IMR-90 (cell line): ENCODE measurements at regions not wholly inside any gene's neighbourhood (a gene's known extent, or its start where the extent isn't known, plus 50 kb on each side); places are given as distances from the start of the nearest gene placed in this dataset.

ENCODE experiments used
- ATAC-seq: fragments of 200-7000 bp; cut with Tn5 transposase; 2 replicates; pipeline ENCODE4 v1.9.1; 2020; ENCODE audit warnings: low read depth, mild to moderate bottlenecking, moderate library complexity
- BruUV-seq: library from RNA; stranded (reverse); fragments of 400-500 nt; replicated peaks from 2 replicates; lab custom pipeline; 2021; lab: Mats Ljungman, UMichigan
- CTCF ChIA-PET: fragments of 300-600 bp; formaldehyde crosslinking; extraction: SDS; loops from one replicate; lab custom pipeline; 2021; ENCODE audit warnings: antibody characterized with exemption; lab: Yijun Ruan, JAX
- POLR2A ChIA-PET: fragments of 300-600 bp; sonication (Branson Sonifier 250); formaldehyde crosslinking; loops from one replicate; lab custom pipeline; 2022; ENCODE audit warnings: antibody characterized with exemption; ENCODE audit not compliant: unreplicated experiment; lab: Charles Lee
- DNase-seq: peaks from one replicate; pipeline ENCODE4 v3.0.0; 2013
- H2AFZ ChIP-seq: replicated peaks from 2 replicates; pipeline ENCODE3; 2013; ENCODE audit warnings: low read length, mild to moderate bottlenecking; ENCODE audit not compliant: poor library complexity
- H2AK5ac ChIP-seq: 2 replicates; pipeline ENCODE4 v1.6.1; 2013; ENCODE audit warnings: low read depth, low read length, inconsistent platforms
- H2AK9ac ChIP-seq: replicated peaks from 2 replicates; pipeline ENCODE3; 2013; ENCODE audit warnings: mild to moderate bottlenecking, low read depth, low read length, moderate library complexity; ENCODE audit not compliant: poor library complexity
- H2BK120ac ChIP-seq: 2 replicates; pipeline ENCODE4 v1.6.1; 2013; ENCODE audit warnings: low read depth, low read length, inconsistent platforms
- H2BK15ac ChIP-seq: 3 replicates; pipeline ENCODE4 v1.6.1; 2013; ENCODE audit warnings: low read depth, low read length, inconsistent platforms
- H2BK20ac ChIP-seq: 2 replicates; pipeline ENCODE4 v1.6.1; 2013; ENCODE audit warnings: low read depth, mild to moderate bottlenecking, inconsistent platforms, low read length, moderate library complexity
- H2BK5ac ChIP-seq: 2 replicates; pipeline ENCODE4 v1.6.1; 2013; ENCODE audit warnings: mild to moderate bottlenecking, low read depth, low read length, inconsistent platforms; ENCODE audit not compliant: poor library complexity, severe bottlenecking
- H3K14ac ChIP-seq: replicated peaks from 2 replicates; pipeline ENCODE4 v1.6.1; 2013; ENCODE audit warnings: low read depth, low read length, inconsistent platforms
- H3K18ac ChIP-seq: 2 replicates; pipeline ENCODE4 v1.6.1; 2013; ENCODE audit warnings: low read depth, low read length, control low read depth
- H3K23ac ChIP-seq: 2 replicates; pipeline ENCODE4 v1.6.1; 2013; ENCODE audit warnings: low read depth, low read length, inconsistent platforms
- H3K27ac ChIP-seq: 2 replicates; pipeline ENCODE4 v1.5.1; 2013; ENCODE audit warnings: mild to moderate bottlenecking, control low read depth, low read length; ENCODE audit not compliant: insufficient read depth
- H3K27me3 ChIP-seq: 2 replicates; pipeline ENCODE4 v1.6.1; 2013; ENCODE audit warnings: low read length; ENCODE audit not compliant: control insufficient read depth, insufficient read depth
- H3K36me3 ChIP-seq: 2 replicates; pipeline ENCODE4 v1.6.1; 2013; ENCODE audit warnings: low read length, mixed read lengths; ENCODE audit not compliant: control insufficient read depth, insufficient read depth
- H3K4ac ChIP-seq: 2 replicates; pipeline ENCODE4 v1.6.1; 2013; ENCODE audit warnings: low read depth, low read length, inconsistent platforms
- H3K4me1 ChIP-seq: 2 replicates; pipeline ENCODE4 v1.6.1; 2013; ENCODE audit warnings: low read length, mixed read lengths; ENCODE audit not compliant: control insufficient read depth, insufficient read depth
- H3K4me2 ChIP-seq: 2 replicates; pipeline ENCODE4 v1.6.1; 2013; ENCODE audit warnings: low read depth, mild to moderate bottlenecking, control low read depth, low read length, moderate library complexity
- H3K4me3 ChIP-seq: 2 replicates; pipeline ENCODE4 v1.5.1; 2013; ENCODE audit warnings: low read depth, mild to moderate bottlenecking, control low read depth, low read length, moderate library complexity; ENCODE audit not compliant: insufficient read depth
- H3K56ac ChIP-seq: 2 replicates; pipeline ENCODE4 v1.6.1; 2013; ENCODE audit warnings: low read length, inconsistent platforms; ENCODE audit not compliant: insufficient read depth; ENCODE audit errors: extremely low read depth
- H3K79me1 ChIP-seq, 2 experiments: 2 replicates each; pipeline ENCODE4 v1.6.1; 2013; ENCODE audit warnings: low read length in 2 of 2, inconsistent platforms in 1 of 2, low read depth in 1 of 2
- H3K9ac ChIP-seq: 2 replicates; pipeline ENCODE4 v1.6.1; 2013; ENCODE audit warnings: low read depth, low read length, control low read depth
- H3K9me1 ChIP-seq: 2 replicates; pipeline ENCODE4 v1.6.1; 2013; ENCODE audit warnings: low read length, inconsistent platforms; ENCODE audit not compliant: insufficient read depth
- H3K9me3 ChIP-seq: 2 replicates; pipeline ENCODE4 v1.6.1; 2013; ENCODE audit warnings: low read length; ENCODE audit not compliant: control insufficient read depth, insufficient read depth
- H4K20me1 ChIP-seq: 2 replicates; pipeline ENCODE4 v1.6.1; 2013; ENCODE audit warnings: low read length, inconsistent platforms; ENCODE audit not compliant: insufficient read depth
- H4K5ac ChIP-seq: 2 replicates; pipeline ENCODE4 v1.6.1; 2013; ENCODE audit warnings: mild to moderate bottlenecking, low read depth, low read length, control low read depth
- H4K8ac ChIP-seq, 2 experiments: 2 replicates each; pipeline ENCODE4 v1.6.1; 2013; ENCODE audit warnings: low read depth in 2 of 2, low read length in 2 of 2, control low read depth in 1 of 2, inconsistent platforms in 1 of 2
- H4K91ac ChIP-seq: 2 replicates; pipeline ENCODE4 v1.6.1; 2013; ENCODE audit warnings: low read depth, low read length, inconsistent platforms; ENCODE audit not compliant: insufficient read depth
- CHD1 ChIP-seq: IDR thresholded peaks from 2 replicates; pipeline ENCODE4 v1.6.1; 2012; ENCODE audit warnings: low read depth, low read length, improper control_type of control experiment
- FOS ChIP-seq: fragments of 150-350 bp; IDR thresholded peaks from 2 replicates; pipeline ENCODE4 v1.6.1; 2016; ENCODE audit warnings: low read depth, low read length
- POLR2A ChIP-seq: IDR thresholded peaks from 2 replicates; pipeline ENCODE4 v1.6.1; 2012; ENCODE audit warnings: mild to moderate bottlenecking, low read depth, low read length
- RAD21 ChIP-seq: IDR thresholded peaks from 2 replicates; pipeline ENCODE4 v1.6.1; 2012; ENCODE audit warnings: low read length, improper control_type of control experiment
- SMC3 ChIP-seq: fragments of 150-350 bp; IDR thresholded peaks from 2 replicates; pipeline ENCODE4 v1.6.1; 2016; ENCODE audit warnings: low read depth, mild to moderate bottlenecking, antibody characterized with exemption, low read length, moderate library complexity
- WGBS, 2 experiments: methylation state at CpG; one replicate each; pipeline versions ENCODE4 v1.1.5 to v1.1.7; 2013; ENCODE audit warnings: missing lambda C conversion rate in 2 of 2; ENCODE audit not compliant: insufficient read length in 1 of 2; ENCODE audit errors: extremely low coverage in 2 of 2; 5-methylcytosine and 5-hydroxymethylcytosine counted together
- dilution Hi-C: fragments of 300-500 bp; cut with HindIII; formaldehyde crosslinking; loops from one replicate; pipeline ENCODE4 v1.14.3; 2018; ENCODE audit warnings: low sequenced_read_pairs; ENCODE audit not compliant: unreplicated experiment
- in situ Hi-C: fragments of 300-500 bp; cut with MboI; formaldehyde crosslinking; loops from 3 replicates; pipeline ENCODE4 v1.14.3; 2019; ENCODE audit warnings: low sequenced_read_pairs, inconsistent platforms, mixed read lengths
- intact Hi-C: fragments of 100-400 bp; cut with micrococcal nuclease; formaldehyde crosslinking; loops from 2 replicates; pipeline ENCODE4 v1.10.0; 2022
- TF ChIP-seq, protein P1 (sequence below): fragments of 150-350 bp; IDR thresholded peaks from 2 replicates; pipeline ENCODE4 v1.6.1; 2017; ENCODE audit warnings: mild to moderate bottlenecking, antibody characterized with exemption, low read length, low read depth

- no peak overlapping the region for H3K9ac ChIP-seq
- no peak overlapping the region for H4K91ac ChIP-seq
- no peak overlapping the region for H3K14ac ChIP-seq
- no peak overlapping the region for H4K8ac ChIP-seq
- in situ Hi-C loops, result no loop called here
- no peak overlapping the region for H3K56ac ChIP-seq
- H4K20me1 ChIP-seq, result no peaks in the 10 kb centered on the region
- H3K36me3 ChIP-seq, result no peaks in the 10 kb centered on the region
- H2BK120ac ChIP-seq, result no peak overlapping the region
- no peak overlapping the region for H3K23ac ChIP-seq
- H4K5ac ChIP-seq, result no peak overlapping the region
- no peak overlapping the region for H3K4ac ChIP-seq
- no peak overlapping the region for H2BK15ac ChIP-seq
- H3K27ac ChIP-seq, result no peak overlapping the region
- POLR2A ChIA-PET, result no interaction called here
- no peak for TF ChIP-seq CHD1
- TF ChIP-seq SMC3, result no peak
- TF ChIP-seq RAD21, result no peak
- TF ChIP-seq, protein P1, sequence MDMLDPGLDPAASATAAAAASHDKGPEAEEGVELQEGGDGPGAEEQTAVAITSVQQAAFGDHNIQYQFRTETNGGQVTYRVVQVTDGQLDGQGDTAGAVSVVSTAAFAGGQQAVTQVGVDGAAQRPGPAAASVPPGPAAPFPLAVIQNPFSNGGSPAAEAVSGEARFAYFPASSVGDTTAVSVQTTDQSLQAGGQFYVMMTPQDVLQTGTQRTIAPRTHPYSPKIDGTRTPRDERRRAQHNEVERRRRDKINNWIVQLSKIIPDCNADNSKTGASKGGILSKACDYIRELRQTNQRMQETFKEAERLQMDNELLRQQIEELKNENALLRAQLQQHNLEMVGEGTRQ, result no peak
- no peak for TF ChIP-seq POLR2A
- no peak for TF ChIP-seq FOS
- H2AFZ ChIP-seq, result no peak overlapping the region
- no peaks in the 10 kb centered on the region for H3K9me1 ChIP-seq
- no peaks in the 10 kb centered on the region for H3K4me1 ChIP-seq
- no peak overlapping the region for H3K4me3 ChIP-seq
- no peak overlapping the region for H2AK5ac ChIP-seq
- intact Hi-C loops, result no loop called here
- H2AK9ac ChIP-seq, result no peak overlapping the region
- ATAC-seq (no peak), DNase-seq (no peak)
- dilution Hi-C loops, result no loop called here
- no peak overlapping the region for H3K18ac ChIP-seq
- no TSS peak for BruUV-seq
- no peaks in the 10 kb centered on the region for H3K27me3 ChIP-seq
- no peaks in the 10 kb centered on the region for H3K79me1 ChIP-seq
- no peaks in the 10 kb centered on the region for H3K9me3 ChIP-seq
- no peak overlapping the region for H2BK5ac ChIP-seq
- CTCF ChIA-PET, result no interaction called here
- WGBS, 2 experiments, result 60% methylated on average over 1 of the region's 4 CpGs; no CpG with 5 or more reads in 1 of the 2 experiments
- H3K4me2 ChIP-seq, result no peak overlapping the region
- H2BK20ac ChIP-seq, result no peak overlapping the region
These were observed 232.5 kb downstream of the RAB38 start for GRCh38 chr11:87942786-87943185.
